ENCODE measurements at regions not wholly inside any gene's neighbourhood (a gene's known extent, or its start where the extent isn't known, plus 50 kb on each side); places are given as distances from the start of the nearest gene placed in this dataset.
A peak's percentile ranks its signal among the peaks of the same experiment; 100 is the strongest.
"Not testable (repeated sequence)": the region's sequence is repeated elsewhere in the genome, so short reads cannot be mapped to it uniquely, and the experiment has no call there.

DNA sequence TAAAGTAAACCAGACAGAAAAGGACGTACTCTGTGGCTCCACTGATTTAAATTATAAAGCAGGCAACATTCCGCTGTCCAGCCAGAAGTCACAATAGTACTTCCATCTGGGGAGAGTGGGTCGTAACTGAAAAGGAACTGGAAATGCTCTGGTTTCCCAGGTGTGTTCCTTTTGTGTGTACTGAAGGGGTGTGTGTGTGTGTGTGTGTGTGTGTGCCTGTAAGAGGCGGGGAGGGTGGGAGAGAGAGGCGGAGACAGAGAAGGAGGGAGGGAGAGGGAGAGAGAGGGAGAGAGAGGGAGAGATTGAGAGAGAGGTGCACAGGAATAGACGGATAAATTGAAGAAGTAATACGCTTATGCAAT lies 178.4 kb upstream of the ZNF184 start:
- TF ChIP-seq, protein P1, sequence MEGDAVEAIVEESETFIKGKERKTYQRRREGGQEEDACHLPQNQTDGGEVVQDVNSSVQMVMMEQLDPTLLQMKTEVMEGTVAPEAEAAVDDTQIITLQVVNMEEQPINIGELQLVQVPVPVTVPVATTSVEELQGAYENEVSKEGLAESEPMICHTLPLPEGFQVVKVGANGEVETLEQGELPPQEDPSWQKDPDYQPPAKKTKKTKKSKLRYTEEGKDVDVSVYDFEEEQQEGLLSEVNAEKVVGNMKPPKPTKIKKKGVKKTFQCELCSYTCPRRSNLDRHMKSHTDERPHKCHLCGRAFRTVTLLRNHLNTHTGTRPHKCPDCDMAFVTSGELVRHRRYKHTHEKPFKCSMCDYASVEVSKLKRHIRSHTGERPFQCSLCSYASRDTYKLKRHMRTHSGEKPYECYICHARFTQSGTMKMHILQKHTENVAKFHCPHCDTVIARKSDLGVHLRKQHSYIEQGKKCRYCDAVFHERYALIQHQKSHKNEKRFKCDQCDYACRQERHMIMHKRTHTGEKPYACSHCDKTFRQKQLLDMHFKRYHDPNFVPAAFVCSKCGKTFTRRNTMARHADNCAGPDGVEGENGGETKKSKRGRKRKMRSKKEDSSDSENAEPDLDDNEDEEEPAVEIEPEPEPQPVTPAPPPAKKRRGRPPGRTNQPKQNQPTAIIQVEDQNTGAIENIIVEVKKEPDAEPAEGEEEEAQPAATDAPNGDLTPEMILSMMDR (IDR thresholded peaks at IDR 0.05; ENCODE audit: borderline replicate concordance, insufficient read depth, low read depth, low read length) = no peak
- H3K4me3 ChIP-seq (ENCODE audit: low read depth, low read length) = no peak overlapping the region

DNA sequence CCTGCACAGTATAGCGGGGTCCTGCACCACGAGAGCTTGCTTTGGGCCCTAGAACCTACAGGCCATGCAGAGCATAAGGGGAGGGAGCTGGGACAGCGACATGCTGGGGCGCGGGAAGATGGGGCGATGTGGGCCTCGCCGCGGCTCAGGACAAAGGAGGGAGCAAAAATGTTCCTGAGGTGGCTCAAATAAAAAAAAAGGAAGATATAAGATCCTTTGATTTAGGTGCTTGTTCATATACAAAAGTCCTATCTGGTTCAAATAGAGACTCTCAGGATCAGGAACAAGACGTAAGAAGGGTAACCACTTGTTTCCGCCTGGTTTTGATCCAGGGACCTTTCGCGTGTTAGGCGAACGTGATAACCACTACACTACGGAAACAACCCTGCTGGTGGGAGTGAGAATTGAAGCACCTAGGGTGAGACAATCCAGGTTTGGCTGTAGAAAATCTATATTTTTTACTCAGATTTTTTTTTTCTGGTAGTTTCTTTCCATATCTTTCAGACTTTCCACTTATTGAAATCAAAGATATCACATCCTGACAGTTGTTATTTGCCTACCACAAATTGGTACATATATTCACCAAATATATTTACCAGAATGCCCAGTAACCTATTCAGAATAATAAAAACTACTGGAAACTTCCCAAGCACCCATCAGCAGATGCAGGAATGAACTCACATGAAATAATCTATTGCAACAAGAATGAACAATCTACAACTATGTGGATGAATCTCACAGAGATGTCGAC lies 177.9 kb upstream of the ZNF184 start:
- no peak overlapping the region for H3K4me3 ChIP-seq (ENCODE audit: low read depth, low read length)
- TF ChIP-seq, protein P1 (IDR thresholded peaks at IDR 0.05; ENCODE audit: borderline replicate concordance, insufficient read depth, low read depth, low read length) = peak; percentile 30; the same call in 1 of the 2 replicates

DNA sequence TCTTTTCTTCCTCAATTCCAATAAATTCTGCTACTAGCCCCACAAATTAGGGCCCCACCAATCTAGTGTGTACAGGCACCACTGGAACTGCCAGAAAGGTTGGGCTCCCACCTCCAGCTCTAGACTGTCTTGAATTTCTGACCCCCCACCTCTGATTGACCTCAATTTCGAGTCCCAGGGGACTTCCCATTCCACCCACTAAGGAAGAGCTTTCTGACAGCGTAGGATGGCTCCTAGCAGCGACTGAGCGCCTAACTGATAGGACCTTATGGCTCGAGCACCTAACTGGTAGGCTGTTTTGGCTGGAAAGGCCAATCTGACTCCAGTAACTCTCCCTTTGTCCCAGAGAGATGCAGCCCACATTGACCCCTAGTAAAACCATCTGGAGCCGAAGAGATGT lies 171.6 kb upstream of the ZNF184 start:
- TF ChIP-seq, protein P1 (IDR thresholded peaks at IDR 0.05; ENCODE audit: borderline replicate concordance, insufficient read depth, low read depth, low read length) = no peak
- H3K4me3 ChIP-seq (ENCODE audit: low read depth, low read length) = no peak overlapping the region

GRCh38 chr6:27642744-27643456 lies 170.0 kb upstream of the ZNF184 start:
- TF ChIP-seq, protein P1 (IDR thresholded peaks at IDR 0.05; ENCODE audit: borderline replicate concordance, insufficient read depth, low read depth, low read length) = no peak
- H3K4me3 ChIP-seq (ENCODE audit: low read depth, low read length) = no peak overlapping the region

DNA sequence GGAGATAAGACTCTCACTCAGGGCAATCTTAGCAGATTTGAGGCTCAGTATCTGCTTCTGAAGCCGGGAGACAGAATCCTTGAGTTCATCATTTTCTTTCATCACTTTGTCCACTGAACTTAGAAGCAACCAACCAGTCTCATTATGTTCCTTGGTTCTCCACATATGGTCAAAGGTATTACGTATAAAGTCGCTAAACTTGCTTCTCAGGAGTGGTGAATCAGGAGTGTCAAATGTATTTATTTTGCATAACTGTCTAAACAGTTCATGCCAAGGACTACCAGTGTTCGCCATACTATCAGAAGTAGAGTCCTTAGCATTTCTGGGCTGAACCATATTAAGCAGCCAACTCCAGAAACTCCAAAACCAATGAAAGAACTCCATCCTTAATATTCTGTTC lies 163.0 kb upstream of the ZNF184 start:
- not testable (repeated sequence) for H3K4me3 ChIP-seq (ENCODE audit: low read depth, low read length)

- H3K4me3 ChIP-seq (ENCODE audit: low read depth, low read length) = not testable (repeated sequence)
Observed at GRCh38 chr6:27633221-27633688, 160.3 kb upstream of the ZNF184 start.

GRCh38 chr6:27631609-27631916 lies 158.7 kb upstream of the ZNF184 start:
- no peak overlapping the region for H3K4me3 ChIP-seq (ENCODE audit: low read depth, low read length)
- TF ChIP-seq, protein P1 (IDR thresholded peaks at IDR 0.05; ENCODE audit: borderline replicate concordance, insufficient read depth, low read depth, low read length) = no peak

Data from GM12875 (cell line).